ENCODE measurements at regions not wholly inside any gene's neighbourhood (a gene's known extent, or its start where the extent isn't known, plus 50 kb on each side); places are given as distances from the start of the nearest gene placed in this dataset.

- Histone ChIP-seq H4K20me1 (replicated peaks; ENCODE audit: insufficient read depth) (no peaks in the 10 kb centered on the region), H3K9me2 (ENCODE audit: insufficient read depth) (no peaks in the 10 kb centered on the region), H3F3A (replicated peaks; ENCODE audit: low read depth) (no peaks in the 10 kb centered on the region), H3K4me2 (no peak overlapping the region), H3K27me3 (ENCODE audit: insufficient read depth) (no peaks in the 10 kb centered on the region), H3K36me3 (ENCODE audit: insufficient read depth) (no peaks in the 10 kb centered on the region), H2AFZ (no peak overlapping the region), H3K79me2 (replicated peaks; ENCODE audit: insufficient read depth) (no peaks in the 10 kb centered on the region), H3K4me3 (no peak overlapping the region), H3K27ac (ENCODE audit: low read depth) (no peak overlapping the region), H3K4me1 (ENCODE audit: insufficient read depth) (no peaks in the 10 kb centered on the region)
- H3K36me3 Mint-ChIP-seq (ENCODE audit: low read depth) = no peaks in the 10 kb centered on the region
- H3K27ac Mint-ChIP-seq = no peak overlapping the region
- TF ChIP-seq REST (IDR thresholded peaks at IDR 0.05; ENCODE audit: unreplicated experiment) (no peak), JUNB (IDR thresholded peaks at IDR 0.05; ENCODE audit: unreplicated experiment) (no peak), ZNF331 (CRISPR knock-in tag; IDR thresholded peaks at IDR 0.05; ENCODE audit: low read depth) (no peak), CTCF (conservative IDR thresholded peaks at IDR 0.05; ENCODE audit: low read depth in 2 of 2) (no peak), ZNF114 (CRISPR knock-in tag; IDR thresholded peaks at IDR 0.05) (no peak), POLR2AphosphoS5 (IDR thresholded peaks at IDR 0.05; ENCODE audit: low read depth) (no peak), EZH2phosphoT487 (IDR thresholded peaks at IDR 0.05; ENCODE audit: unreplicated experiment) (no peak), CREB1 (CRISPR knock-in tag; IDR thresholded peaks at IDR 0.05; ENCODE audit: low read depth) (no peak), EZH2 (IDR thresholded peaks at IDR 0.05; ENCODE audit: low read depth, unreplicated experiment) (no peak), STAT1 (IDR thresholded peaks at IDR 0.05; ENCODE audit: unreplicated experiment) (no peak), ETS1 (IDR thresholded peaks at IDR 0.05) (no peak), ZNF462 (CRISPR knock-in tag; IDR thresholded peaks at IDR 0.05) (no peak), NANOG (IDR thresholded peaks at IDR 0.05; ENCODE audit: borderline replicate concordance) (no peak)
- ATAC-seq (no peak), DNase-seq (ENCODE audit: low spot score) (no peak)
- no peak overlapping the region for H3K4me3 Mint-ChIP-seq
- no peaks in the 10 kb centered on the region for H3K27me3 Mint-ChIP-seq (ENCODE audit: insufficient read depth, low read depth, poor library complexity)
- H3K9me3 Mint-ChIP-seq = no peaks in the 10 kb centered on the region
- peaks cover 13% of the 10 kb centered on the region; the same call in 2 of the 3 replicates for H3K4me1 Mint-ChIP-seq
Measured at GRCh38 chr2:125842041-125842440, 813.9 kb upstream of the GYPC start.
